Right lobe of liver (tissue), 6 donors: ENCODE measurements at regions not wholly inside any gene's neighbourhood (a gene's known extent, or its start where the extent isn't known, plus 50 kb on each side); places are given as distances from the start of the nearest gene placed in this dataset.

Source experiments
- ATAC-seq, 4 donors: fragments of 200-7000 bp; cut with Tn5 transposase; one replicate each; pipeline ENCODE4 v1.9.1; 2020; ENCODE audit warnings: mild to moderate bottlenecking in 4 of 4, moderate library complexity in 4 of 4
- DNase-seq, 3 donors: peaks; one replicate each; pipeline ENCODE4 v3.0.0-alpha.2; 2020
- H3K27ac ChIP-seq, 3 donors: fragments of 200-600 bp; one replicate each; pipeline ENCODE4 v1.8.0; 2022
- H3K27me3 ChIP-seq, 2 donors: fragments of 200-600 bp; one replicate each; pipeline ENCODE4 v1.8.0; 2022
- H3K36me3 ChIP-seq, 4 donors: fragments of 200-600 bp; sonication (generic) in 1 of 4; one replicate each; pipeline versions ENCODE4 v1.5.1 to v1.8.0; 2017 to 2022; ENCODE audit warnings: control low read depth in 1 of 4
- H3K4me1 ChIP-seq, 4 donors: fragments of 200-600 bp; sonication (generic) in 1 of 4; one replicate each; pipeline versions ENCODE4 v1.5.1 to v1.8.0; 2017 to 2022; ENCODE audit warnings: control low read depth in 1 of 4
- H3K4me3 ChIP-seq, 3 donors: fragments of 200-600 bp; one replicate each; pipeline ENCODE4 v1.8.0; 2022
- H3K9me3 ChIP-seq, 4 donors: fragments of 200-600 bp; sonication (generic) in 1 of 4; one replicate each; pipeline versions ENCODE4 v1.5.1 to v1.8.0; 2017 to 2022; ENCODE audit warnings: control low read depth in 1 of 4
- POLR2A ChIP-seq: fragments of 450-650 bp; IDR thresholded peaks from one replicate; pipeline ENCODE4 v1.6.1; 2017; ENCODE audit warnings: antibody characterized with exemption, mild to moderate bottlenecking
- WGBS: methylation state at CpG from one replicate; pipeline ENCODE4 v1.1.6; 2018; ENCODE audit warnings: low coverage, low lambda C conversion rate; ENCODE audit not compliant: insufficient coverage; ENCODE audit errors: missing lambda C conversion rate; 5-methylcytosine and 5-hydroxymethylcytosine counted together
- intact Hi-C, 2 donors: fragments of 100-400 bp; cut with DNase I; formaldehyde crosslinking; loops; one replicate each; pipeline versions ENCODE4 v1.11.2 to v1.14.1; 2022
- TF ChIP-seq, protein P1 (sequence below), 4 donors: fragments of 200-600 bp in 3 of 4; fragments of 450-650 bp in 1 of 4; IDR thresholded peaks; one replicate each; pipeline versions ENCODE4 v1.5.1 to v1.8.0; 2016 to 2022; ENCODE audit warnings: antibody characterized with exemption in 4 of 4, mild to moderate bottlenecking in 2 of 4
- donor health status: DM: no; HTN: yes; CAD: no.
- donor health status: DM: no; HTN: no; CAD: no.
- donor health status: DM: no; HTN: no; CAD: no.
- donor health status: DM: no; HTN: yes; CAD: no.
- donor health status: DM: no; HTN: yes; CAD: no.

DNA sequence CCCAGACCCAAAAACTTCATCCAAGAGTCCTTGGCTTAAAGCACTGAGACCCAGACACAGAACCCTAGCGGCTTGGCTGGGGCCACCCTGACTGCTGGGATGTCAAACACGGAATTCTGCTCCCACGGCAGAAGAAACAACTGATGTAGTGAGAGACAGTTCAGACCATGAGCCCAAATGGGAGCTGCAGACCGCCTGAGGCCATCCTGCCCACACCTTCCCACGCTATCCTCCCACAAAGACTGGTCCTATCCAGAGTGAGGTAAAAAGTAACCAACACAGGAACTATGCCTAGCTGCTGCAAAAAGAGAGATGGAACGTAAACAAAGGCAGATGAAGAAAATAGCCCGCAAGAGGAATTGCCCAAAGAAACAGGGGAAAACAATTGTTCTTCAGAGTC lies 203.3 kb downstream of the PTPRU start:
- 46% methylated on average over 7 of the region's 7 CpGs for WGBS
- no peak for ATAC-seq

DNA sequence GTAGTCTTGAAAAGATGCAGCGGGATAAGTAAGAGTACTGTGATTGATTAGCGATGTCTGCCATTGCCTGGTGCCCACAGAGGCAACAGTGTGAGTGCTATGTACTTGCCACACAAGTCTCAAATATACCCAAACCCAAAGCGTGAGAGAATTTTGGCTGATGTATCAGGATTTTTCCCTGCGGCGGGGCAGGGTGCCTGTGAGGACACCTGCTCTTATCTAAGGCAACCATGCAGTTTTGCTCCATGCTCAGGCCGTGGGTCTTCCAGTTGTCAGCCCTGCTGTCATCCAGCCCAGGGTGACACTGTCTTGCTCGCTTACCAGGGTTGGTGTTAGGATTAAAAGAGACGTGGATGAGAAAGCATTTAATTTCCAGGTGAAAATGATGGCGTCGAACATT lies 202.7 kb downstream of the PTPRU start:
- H3K27me3 ChIP-seq, result no peaks in the 10 kb centered on the region
- no peaks in the 10 kb centered on the region for H3K4me1 ChIP-seq
- WGBS, result 72% methylated on average over 10 of the region's 10 CpGs
- DNase-seq (peak in 1 of 3 donors; percentile 11), ATAC-seq (no peak)
- no peak overlapping the region for H3K27ac ChIP-seq
- TF ChIP-seq, protein P1, sequence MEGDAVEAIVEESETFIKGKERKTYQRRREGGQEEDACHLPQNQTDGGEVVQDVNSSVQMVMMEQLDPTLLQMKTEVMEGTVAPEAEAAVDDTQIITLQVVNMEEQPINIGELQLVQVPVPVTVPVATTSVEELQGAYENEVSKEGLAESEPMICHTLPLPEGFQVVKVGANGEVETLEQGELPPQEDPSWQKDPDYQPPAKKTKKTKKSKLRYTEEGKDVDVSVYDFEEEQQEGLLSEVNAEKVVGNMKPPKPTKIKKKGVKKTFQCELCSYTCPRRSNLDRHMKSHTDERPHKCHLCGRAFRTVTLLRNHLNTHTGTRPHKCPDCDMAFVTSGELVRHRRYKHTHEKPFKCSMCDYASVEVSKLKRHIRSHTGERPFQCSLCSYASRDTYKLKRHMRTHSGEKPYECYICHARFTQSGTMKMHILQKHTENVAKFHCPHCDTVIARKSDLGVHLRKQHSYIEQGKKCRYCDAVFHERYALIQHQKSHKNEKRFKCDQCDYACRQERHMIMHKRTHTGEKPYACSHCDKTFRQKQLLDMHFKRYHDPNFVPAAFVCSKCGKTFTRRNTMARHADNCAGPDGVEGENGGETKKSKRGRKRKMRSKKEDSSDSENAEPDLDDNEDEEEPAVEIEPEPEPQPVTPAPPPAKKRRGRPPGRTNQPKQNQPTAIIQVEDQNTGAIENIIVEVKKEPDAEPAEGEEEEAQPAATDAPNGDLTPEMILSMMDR (IDR thresholded peaks at IDR 0.05), result no peak
- no peak for TF ChIP-seq POLR2A
- H3K36me3 ChIP-seq, result no peaks in the 10 kb centered on the region
- no peak overlapping the region for H3K4me3 ChIP-seq
- no peaks in the 10 kb centered on the region for H3K9me3 ChIP-seq
- intact Hi-C loops, result no loop called here

More for the DNA sequence above, 203.3 kb downstream of the PTPRU start:
- intact Hi-C loops, result no loop called here
- TF ChIP-seq, protein P1 (IDR thresholded peaks at IDR 0.05), result no peak
- TF ChIP-seq POLR2A, result no peak
- H3K9me3 ChIP-seq, result no peaks in the 10 kb centered on the region
- peak in 1 of 3 donors; percentile 9 for DNase-seq
- no peak overlapping the region for H3K27ac ChIP-seq
- no peaks in the 10 kb centered on the region for H3K36me3 ChIP-seq
- no peak overlapping the region for H3K4me3 ChIP-seq
- no peaks in the 10 kb centered on the region for H3K4me1 ChIP-seq
- H3K27me3 ChIP-seq, result no peaks in the 10 kb centered on the region

DNA sequence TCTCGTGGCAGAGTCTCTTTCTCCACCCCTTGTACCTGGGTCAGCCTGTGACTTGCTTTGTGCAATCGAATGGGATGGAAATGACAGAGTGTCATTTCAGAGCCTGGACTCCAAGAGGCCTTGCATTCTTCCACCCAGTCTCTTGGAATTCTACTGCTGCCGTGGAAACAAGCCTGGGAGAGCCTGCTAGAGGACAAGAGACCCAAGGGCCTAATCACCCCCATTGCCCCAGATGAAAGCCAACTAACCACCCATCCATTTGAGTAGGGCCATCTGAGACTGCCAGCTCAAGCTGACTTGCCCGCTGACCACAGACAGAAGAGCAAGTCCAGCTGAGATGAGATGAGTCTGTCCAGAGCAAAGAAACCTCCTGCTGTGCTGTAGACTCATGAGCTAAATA lies 201.6 kb downstream of the PTPRU start:
- DNase-seq (peak in 1 of 3 donors; percentile 16), ATAC-seq (no peak)
- intact Hi-C loops, result no loop called here
- 51% methylated on average over 3 of the region's 4 CpGs for WGBS
- Histone ChIP-seq H3K4me1 (no peaks in the 10 kb centered on the region), H3K4me3 (no peak overlapping the region), H3K36me3 (no peaks in the 10 kb centered on the region), H3K27me3 (no peaks in the 10 kb centered on the region), H3K9me3 (no peaks in the 10 kb centered on the region), H3K27ac (no peak overlapping the region)
- TF ChIP-seq, protein P1 (IDR thresholded peaks at IDR 0.05), result no peak
- TF ChIP-seq POLR2A, result no peak

DNA sequence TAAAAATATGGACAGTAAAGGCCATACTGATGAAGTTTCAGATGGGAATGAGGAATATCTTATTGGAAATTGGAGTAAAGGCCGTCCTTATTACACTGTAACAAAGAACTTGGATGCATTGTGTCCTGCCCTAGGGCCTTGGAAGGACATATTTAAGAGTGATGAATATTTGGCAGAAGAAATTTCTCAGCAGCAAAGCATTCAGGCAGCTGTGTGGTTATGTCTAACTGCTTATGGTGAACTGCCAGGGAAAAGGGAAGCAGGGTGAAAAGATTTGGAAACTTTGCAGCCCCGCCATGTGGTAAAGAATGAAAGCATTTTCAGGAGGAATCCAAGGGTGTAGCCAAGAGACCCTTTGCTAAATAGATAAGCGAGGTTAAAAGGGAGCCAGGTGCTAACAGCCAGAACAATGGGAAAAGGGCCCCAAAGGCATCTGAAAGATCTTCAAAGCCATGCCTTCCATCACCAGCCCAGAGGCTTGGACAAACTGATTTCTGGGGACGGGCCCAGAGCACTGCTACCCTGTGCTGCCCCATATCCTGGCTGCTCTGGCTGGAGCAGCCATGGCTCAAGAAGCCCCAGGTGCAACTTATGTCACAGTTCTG lies 200.0 kb downstream of the PTPRU start:
- intact Hi-C loops, result no loop called here
- no peak for DNase-seq

More for the DNA sequence above, 200.0 kb downstream of the PTPRU start:
- Histone ChIP-seq H3K36me3 (no peaks in the 10 kb centered on the region), H3K4me3 (no peak overlapping the region), H3K27me3 (no peaks in the 10 kb centered on the region), H3K9me3 (no peaks in the 10 kb centered on the region), H3K27ac (no peak overlapping the region), H3K4me1 (no peaks in the 10 kb centered on the region)
- TF ChIP-seq, protein P1 (IDR thresholded peaks at IDR 0.05), result no peak
- TF ChIP-seq POLR2A, result no peak
- ATAC-seq, result no peak
- 54% methylated on average over 3 of the region's 4 CpGs for WGBS
